Hepatocyte (in vitro differentiated cells): ENCODE measurements at regions not wholly inside any gene's neighbourhood (a gene's known extent, or its start where the extent isn't known, plus 50 kb on each side); places are given as distances from the start of the nearest gene placed in this dataset.

Experiments used
- DNase-seq: peaks from one replicate; pipeline ENCODE4 v3.0.0-alpha.2; 2016; ENCODE audit warnings: low spot score
- H2AFZ ChIP-seq: fragments of 200-600 bp; sonication (generic); 2 replicates; pipeline ENCODE4 v1.6.0; 2016; ENCODE audit warnings: antibody characterized with exemption, mild to moderate bottlenecking
- H3K27ac ChIP-seq: fragments of 200-600 bp; sonication (generic); 2 replicates; pipeline ENCODE4 v1.5.1; 2016; ENCODE audit warnings: mild to moderate bottlenecking
- H3K27me3 ChIP-seq: fragments of 200-600 bp; sonication (generic); 2 replicates; pipeline ENCODE4 v1.6.1; 2016
- H3K36me3 ChIP-seq: fragments of 200-600 bp; sonication (generic); replicated peaks from 2 replicates; pipeline ENCODE4 v1.5.1; 2016; ENCODE audit warnings: low read depth; ENCODE audit not compliant: insufficient read depth
- H3K4me1 ChIP-seq: fragments of 200-600 bp; sonication (generic); 2 replicates; pipeline ENCODE4 v1.5.1; 2016; ENCODE audit warnings: mild to moderate bottlenecking, moderate library complexity; ENCODE audit not compliant: insufficient read depth
- H3K4me2 ChIP-seq: fragments of 200-600 bp; sonication (generic); 2 replicates; pipeline ENCODE4 v1.6.0; 2016
- H3K4me3 ChIP-seq: fragments of 200-600 bp; sonication (generic); 2 replicates; pipeline ENCODE4 v1.5.1; 2016; ENCODE audit warnings: mild to moderate bottlenecking
- H3K79me2 ChIP-seq: fragments of 200-600 bp; sonication (generic); 2 replicates; pipeline ENCODE4 v1.6.0; 2017; ENCODE audit warnings: mild to moderate bottlenecking
- H3K9me2 ChIP-seq: fragments of 200-600 bp; sonication (generic); replicated peaks from 2 replicates; pipeline ENCODE4 v1.6.0; 2017; ENCODE audit warnings: mild to moderate bottlenecking; ENCODE audit not compliant: insufficient read depth
- H3K9me3 ChIP-seq: fragments of 200-600 bp; sonication (generic); 2 replicates; pipeline ENCODE4 v1.5.1; 2016; ENCODE audit warnings: low read depth, mild to moderate bottlenecking
- H4K20me1 ChIP-seq: fragments of 200-600 bp; sonication (generic); 2 replicates; pipeline ENCODE4 v1.6.0; 2016; ENCODE audit warnings: mild to moderate bottlenecking; ENCODE audit not compliant: insufficient read depth, poor library complexity, severe bottlenecking
- CTCF ChIP-seq: fragments of 200-600 bp; sonication (generic); IDR thresholded peaks from 2 replicates; pipeline ENCODE4 v1.5.1; 2016; ENCODE audit warnings: antibody characterized with exemption, mild to moderate bottlenecking; ENCODE audit not compliant: poor library complexity
- EZH2 ChIP-seq: fragments of 200-600 bp; sonication (generic); IDR thresholded peaks from 2 replicates; pipeline ENCODE4 v1.6.1; 2016; ENCODE audit warnings: antibody characterized with exemption, mild to moderate bottlenecking, borderline replicate concordance
- EZH2phosphoT487 ChIP-seq: fragments of 200-600 bp; sonication (generic); IDR thresholded peaks from one replicate; pipeline ENCODE4 v1.6.1; 2018; ENCODE audit warnings: antibody characterized with exemption, mild to moderate bottlenecking, low read depth, moderate library complexity; ENCODE audit not compliant: unreplicated experiment, severe bottlenecking
- WGBS: methylation state at CpG from one replicate; pipeline ENCODE4 v1.1.6; 2016; ENCODE audit warnings: low lambda C conversion rate; ENCODE audit errors: missing lambda C conversion rate; 5-methylcytosine and 5-hydroxymethylcytosine counted together

- no peak overlapping the region for H3K27ac ChIP-seq
- no peaks in the 10 kb centered on the region for H3K4me1 ChIP-seq
- no peaks in the 10 kb centered on the region for H3K9me2 ChIP-seq
- no peaks in the 10 kb centered on the region for H3K9me3 ChIP-seq
- no peak overlapping the region for H2AFZ ChIP-seq
- WGBS: 66% methylated on average over 10 of the region's 10 CpGs
- H3K36me3 ChIP-seq: no peaks in the 10 kb centered on the region
- H3K4me2 ChIP-seq: no peak overlapping the region
- H4K20me1 ChIP-seq: no peaks in the 10 kb centered on the region
- no peak overlapping the region for H3K4me3 ChIP-seq
- TF ChIP-seq EZH2: no peak
- TF ChIP-seq CTCF: no peak
- TF ChIP-seq EZH2phosphoT487: no peak
- no peak for DNase-seq
- no peaks in the 10 kb centered on the region for H3K79me2 ChIP-seq
- H3K27me3 ChIP-seq: no peaks in the 10 kb centered on the region
Observed at GRCh38 chr13:34357435-34358232, 539.7 kb downstream of the RFC3 start.

- H3K9me2 ChIP-seq: no peaks in the 10 kb centered on the region
- no peak overlapping the region for H2AFZ ChIP-seq
- no peaks in the 10 kb centered on the region for H3K79me2 ChIP-seq
- no peak overlapping the region for H3K4me2 ChIP-seq
- no peaks in the 10 kb centered on the region for H3K4me1 ChIP-seq
- no peaks in the 10 kb centered on the region for H3K9me3 ChIP-seq
- 79% methylated on average over 2 of the region's 2 CpGs for WGBS
- TF ChIP-seq EZH2 (no peak), CTCF (no peak), EZH2phosphoT487 (no peak)
- no peak overlapping the region for H3K27ac ChIP-seq
- H3K4me3 ChIP-seq: no peak overlapping the region
- DNase-seq: no peak
- H3K27me3 ChIP-seq: no peaks in the 10 kb centered on the region
- no peaks in the 10 kb centered on the region for H4K20me1 ChIP-seq
- H3K36me3 ChIP-seq: no peaks in the 10 kb centered on the region
Observed at GRCh38 chr13:34358811-34359513, 541.0 kb downstream of the RFC3 start.

- H3K4me2 ChIP-seq: no peak overlapping the region
- H3K27me3 ChIP-seq: no peaks in the 10 kb centered on the region
- no peaks in the 10 kb centered on the region for H3K4me1 ChIP-seq
- H3K9me2 ChIP-seq: no peaks in the 10 kb centered on the region
- no peak for TF ChIP-seq EZH2
- TF ChIP-seq CTCF: no peak
- TF ChIP-seq EZH2phosphoT487: no peak
- no peak overlapping the region for H2AFZ ChIP-seq
- H3K4me3 ChIP-seq: no peak overlapping the region
- no peak overlapping the region for H3K27ac ChIP-seq
- H3K79me2 ChIP-seq: no peaks in the 10 kb centered on the region
- H3K9me3 ChIP-seq: no peaks in the 10 kb centered on the region
- no peak for DNase-seq
- H3K36me3 ChIP-seq: no peaks in the 10 kb centered on the region
- no peaks in the 10 kb centered on the region for H4K20me1 ChIP-seq
Observed at GRCh38 chr13:34360702-34361101, 542.8 kb downstream of the RFC3 start.
